GM12801 (cell line): ENCODE measurements at regions not wholly inside any gene's neighbourhood (a gene's known extent, or its start where the extent isn't known, plus 50 kb on each side); places are given as distances from the start of the nearest gene placed in this dataset.

Experiments used
- CTCF ChIP-seq: IDR thresholded peaks from one replicate; pipeline ENCODE4 v1.5.1; 2011; ENCODE audit warnings: control low read depth; ENCODE audit not compliant: insufficient read length; ENCODE audit errors: extremely low read depth

- TF ChIP-seq CTCF = no peak
These were observed 160.2 kb downstream of the TOX3 start for GRCh38 chr16:52386694-52387093.

GRCh38 chr16:52384378-52384777, 162.6 kb downstream of the TOX3 start:
- no peak for TF ChIP-seq CTCF

- no peak for TF ChIP-seq CTCF
These were observed 163.2 kb downstream of the TOX3 start for GRCh38 chr16:52383640-52384292.

- no peak for TF ChIP-seq CTCF
These were observed 163.8 kb downstream of the TOX3 start for GRCh38 chr16:52383119-52383518.

GRCh38 chr16:52379551-52379950, 167.4 kb downstream of the TOX3 start:
- TF ChIP-seq CTCF = no peak

DNA sequence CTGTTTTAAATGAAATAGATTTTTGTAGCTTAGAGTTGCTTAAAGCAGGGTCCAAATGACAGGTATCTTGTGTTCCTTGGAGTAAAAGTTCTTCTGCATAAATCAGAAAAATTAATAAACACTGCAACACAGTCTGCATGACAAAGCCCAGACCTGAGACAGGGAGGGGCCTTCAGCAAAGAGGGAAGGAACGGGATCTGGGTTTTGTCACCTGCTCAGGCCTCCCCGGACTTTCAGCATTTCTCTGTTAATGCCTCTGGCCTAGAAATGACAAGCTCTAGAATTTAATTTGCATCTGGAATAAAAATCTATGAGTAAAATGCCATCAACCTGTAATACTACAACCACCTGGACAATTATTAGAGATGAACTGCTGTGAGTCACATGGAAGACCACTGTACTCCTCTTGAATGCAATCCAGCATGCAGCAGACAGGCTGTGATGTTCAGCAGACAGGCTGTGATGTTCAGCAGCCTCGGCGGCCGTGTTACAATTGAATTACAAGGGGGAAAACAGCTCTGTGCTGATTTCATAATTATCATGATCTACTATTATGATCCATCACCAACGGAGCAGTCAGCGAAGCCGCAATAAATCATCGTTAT, 170.2 kb downstream of the TOX3 start:
- TF ChIP-seq CTCF = no peak

- no peak for TF ChIP-seq CTCF
These were observed 174.6 kb downstream of the TOX3 start for GRCh38 chr16:52372313-52372712.

- no peak for TF ChIP-seq CTCF
These were observed 178.1 kb downstream of the TOX3 start for GRCh38 chr16:52368859-52369258.
